HG03039 (cell line): ENCODE measurements at regions not wholly inside any gene's neighbourhood (a gene's known extent, or its start where the extent isn't known, plus 50 kb on each side); places are given as distances from the start of the nearest gene placed in this dataset.

Experiments used
- ATAC-seq: cut with Tn5 transposase; IDR thresholded peaks from one replicate; pipeline ENCODE4 v1.9.1; 2021; ENCODE audit warnings: mild to moderate bottlenecking, moderate library complexity; ENCODE audit not compliant: unreplicated experiment

GRCh38 chr13:109533350-109533749, 253.0 kb downstream of the IRS2 start:
- ATAC-seq = no peak

GRCh38 chr13:109529964-109530363, 256.4 kb downstream of the IRS2 start:
- no peak for ATAC-seq

DNA sequence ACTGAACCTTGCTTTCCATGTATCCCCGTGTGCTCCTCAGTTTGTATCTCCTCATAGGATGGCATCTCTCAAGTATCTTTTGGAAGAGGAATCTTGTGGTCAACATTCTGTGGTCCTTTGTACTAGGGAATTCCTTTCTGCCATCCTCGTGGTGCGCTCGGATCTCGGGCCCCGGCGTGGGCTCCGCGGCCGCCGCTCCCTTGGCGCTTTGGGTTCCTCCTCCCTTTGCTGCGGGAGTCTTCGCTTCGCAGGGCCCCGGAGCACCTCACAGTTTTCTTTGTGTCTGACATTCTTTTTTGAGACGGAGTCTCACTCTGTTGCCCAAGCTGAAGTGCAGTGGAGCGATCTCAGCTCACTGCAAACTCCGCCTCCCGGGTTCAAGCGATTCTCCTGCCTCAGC, 264.7 kb downstream of the IRS2 start:
- ATAC-seq = no peak

DNA sequence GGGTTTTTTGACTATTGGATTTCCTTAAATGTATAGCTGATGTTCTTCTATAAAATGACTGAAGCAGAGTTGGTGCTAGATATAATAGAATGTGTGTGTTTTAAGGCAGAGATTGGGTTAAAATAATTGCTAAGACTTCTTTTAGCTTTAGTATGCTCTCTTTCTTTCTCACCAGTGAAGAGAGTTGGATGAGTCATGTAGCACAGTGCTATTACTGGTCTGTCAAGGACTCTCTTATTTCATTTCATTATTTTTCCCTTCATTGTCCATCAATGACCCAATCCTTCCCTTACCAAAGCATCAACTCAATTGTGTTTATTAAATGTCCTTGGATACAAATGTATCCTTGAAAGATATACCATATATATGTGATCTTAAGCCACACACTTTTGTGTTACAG, 268.9 kb downstream of the IRS2 start:
- no peak for ATAC-seq

DNA sequence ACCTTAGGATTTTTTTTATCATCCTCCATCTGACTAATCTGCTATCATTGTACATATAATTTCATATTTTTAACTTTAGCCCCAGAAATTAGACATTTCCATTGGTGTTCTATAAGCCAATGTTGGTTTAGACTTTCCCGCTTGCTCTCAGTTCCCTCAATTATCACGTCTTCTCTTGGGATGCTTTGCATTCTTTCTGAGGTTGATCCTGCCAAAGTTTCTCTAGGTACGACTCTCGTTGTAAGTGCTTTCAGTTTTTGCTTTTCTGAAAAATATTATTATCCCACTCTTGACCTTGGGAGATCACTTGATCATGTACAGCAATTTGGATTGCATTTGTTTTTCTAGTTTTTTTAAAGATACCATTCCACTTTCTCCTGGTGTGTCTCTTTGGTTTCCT, 270.2 kb downstream of the IRS2 start:
- no peak for ATAC-seq

- no peak for ATAC-seq
These were observed 276.4 kb downstream of the IRS2 start for GRCh38 chr13:109510013-109510412.

DNA sequence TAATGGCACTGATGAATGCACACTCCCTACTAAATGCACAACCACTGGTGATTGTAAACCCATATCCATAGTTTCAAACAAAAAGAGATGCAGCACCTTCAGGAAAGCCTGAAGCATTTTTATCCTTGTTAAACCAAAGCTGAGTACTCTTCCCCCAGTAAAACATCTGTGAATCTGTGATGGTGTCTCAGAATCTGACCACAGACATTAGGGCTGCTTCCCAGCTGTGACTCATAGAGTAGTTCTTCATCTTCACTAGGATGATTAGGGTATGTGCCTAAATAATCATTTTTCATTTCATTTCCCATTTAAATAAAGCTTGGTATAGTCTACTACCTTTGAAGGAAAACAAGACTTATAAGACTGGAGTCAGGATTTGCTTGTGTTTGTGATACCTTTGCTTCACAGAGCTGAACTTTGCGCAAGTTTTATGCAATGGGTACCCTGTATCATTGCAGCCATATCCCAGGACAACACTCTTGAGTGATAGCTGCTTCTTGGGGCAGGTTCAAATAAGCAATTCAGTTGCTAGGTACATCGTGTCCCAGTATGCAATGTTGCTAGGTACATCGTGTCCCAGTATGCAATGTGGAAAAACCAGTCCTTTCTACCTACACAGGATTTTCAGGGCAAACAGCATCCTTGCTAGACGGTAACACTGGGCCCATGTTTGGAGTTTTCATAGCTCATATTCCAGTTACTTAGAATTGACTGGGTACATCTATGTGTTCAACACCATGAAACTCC, 277.1 kb downstream of the IRS2 start:
- ATAC-seq = no peak

GRCh38 chr13:109500146-109500773, 286.1 kb downstream of the IRS2 start:
- no peak for ATAC-seq

- no peak for ATAC-seq
These were observed 288.5 kb downstream of the IRS2 start for GRCh38 chr13:109497917-109498316.

DNA sequence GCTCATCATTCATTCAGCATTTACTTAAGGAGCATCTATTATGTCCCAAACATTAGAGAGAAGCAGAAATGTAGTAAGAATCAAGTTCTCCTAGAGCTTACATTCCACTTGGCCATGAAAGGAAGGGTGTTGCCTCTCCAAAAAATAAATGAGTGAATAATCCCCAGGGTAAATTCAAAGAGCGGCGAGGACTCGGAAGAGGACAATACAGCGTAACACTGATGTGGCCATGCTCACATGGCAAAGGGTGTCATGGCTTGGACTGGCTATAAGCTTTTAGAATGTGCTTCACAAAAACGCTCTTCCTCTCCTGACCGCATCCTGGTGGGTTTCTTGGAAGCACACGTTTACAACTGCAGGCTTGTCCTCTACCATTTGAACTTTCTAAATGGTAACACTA, 290.2 kb downstream of the IRS2 start:
- ATAC-seq = no peak

GRCh38 chr13:109494925-109495369, 291.4 kb downstream of the IRS2 start:
- ATAC-seq = no peak

GRCh38 chr13:109485136-109485794, 301.1 kb downstream of the IRS2 start:
- ATAC-seq = no peak

DNA sequence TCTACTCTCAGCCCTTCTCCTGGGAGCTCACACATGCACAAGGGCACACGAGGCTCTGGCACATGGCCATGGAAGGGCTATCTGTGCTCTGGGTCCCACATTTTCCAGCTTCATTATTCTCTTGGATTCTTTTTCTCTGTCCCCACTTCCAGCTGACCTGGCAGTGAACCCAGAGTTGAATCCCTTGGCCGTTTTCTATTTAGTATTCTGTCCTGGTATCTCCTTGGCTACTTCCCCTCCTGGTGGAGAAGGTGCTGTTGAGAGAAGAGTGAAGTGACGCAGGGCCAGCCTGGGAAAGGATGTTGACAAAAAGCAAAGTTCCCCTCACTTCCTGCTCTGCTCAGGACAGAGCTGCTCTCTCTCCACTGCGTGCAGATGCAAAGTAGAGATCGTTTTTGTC, 303.1 kb downstream of the IRS2 start:
- no peak for ATAC-seq

DNA sequence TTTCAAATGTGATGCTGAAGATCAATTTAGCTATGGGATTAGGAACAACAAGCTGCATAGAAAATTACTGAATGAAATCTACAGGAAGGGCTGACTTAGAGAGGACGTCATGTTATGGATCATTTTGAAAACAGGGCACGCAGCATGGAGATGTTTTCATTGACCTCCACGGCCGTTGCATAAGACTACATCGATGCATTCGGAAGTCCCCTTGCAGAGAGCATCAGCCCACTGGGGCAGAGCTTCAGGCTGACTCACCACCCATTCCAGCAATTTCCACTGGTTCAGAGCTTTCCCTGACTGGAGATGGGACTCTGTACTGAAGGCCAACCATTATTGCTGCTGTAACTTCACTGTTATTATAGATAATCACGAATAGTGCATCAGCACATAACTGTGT, 305.3 kb downstream of the IRS2 start:
- ATAC-seq = no peak

DNA sequence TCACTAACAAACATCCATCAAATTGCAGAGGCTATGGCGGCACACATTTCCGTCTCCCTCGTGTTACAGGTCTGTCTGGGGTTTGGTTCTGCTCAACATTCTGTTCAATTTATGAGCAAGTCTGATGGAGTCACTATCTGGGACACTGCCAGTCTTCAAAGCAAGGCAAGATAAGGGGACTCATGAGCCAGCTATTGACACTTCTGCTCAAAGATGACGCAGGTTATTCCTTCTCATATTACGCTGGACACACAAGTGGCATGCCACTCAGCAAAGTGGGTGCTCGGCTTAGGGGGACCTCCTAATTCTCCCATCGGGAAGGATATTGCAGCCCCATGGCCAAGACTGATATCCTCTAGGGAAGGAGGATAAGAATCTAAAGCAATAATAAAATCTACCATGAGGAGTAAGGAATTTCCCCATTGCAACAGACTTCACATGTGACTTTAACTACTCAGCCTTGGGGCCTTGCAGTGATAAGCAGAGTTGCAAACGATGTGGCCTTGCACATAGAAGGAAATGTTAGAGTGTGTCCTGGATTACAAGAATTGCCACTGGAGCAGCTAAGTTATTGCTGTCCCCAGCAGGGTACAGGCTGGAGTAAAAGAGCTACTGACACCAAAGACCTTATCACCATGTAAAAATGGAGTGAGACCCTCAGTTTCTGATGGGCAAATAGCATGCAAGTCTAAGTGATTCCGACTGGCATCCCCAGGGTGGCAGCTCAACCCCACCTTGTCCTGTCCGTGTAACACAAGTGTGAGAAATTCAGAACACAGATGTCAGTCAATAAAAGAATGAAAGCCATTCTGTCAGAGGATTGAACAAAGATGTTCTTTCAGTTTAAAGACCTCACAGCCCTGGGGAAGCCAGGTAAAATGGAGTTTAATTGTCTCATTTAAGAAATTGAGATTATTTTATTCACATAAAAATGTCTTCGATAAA, 306.1 kb downstream of the IRS2 start:
- no peak for ATAC-seq

GRCh38 chr13:109479534-109479933, 306.8 kb downstream of the IRS2 start:
- ATAC-seq = no peak

DNA sequence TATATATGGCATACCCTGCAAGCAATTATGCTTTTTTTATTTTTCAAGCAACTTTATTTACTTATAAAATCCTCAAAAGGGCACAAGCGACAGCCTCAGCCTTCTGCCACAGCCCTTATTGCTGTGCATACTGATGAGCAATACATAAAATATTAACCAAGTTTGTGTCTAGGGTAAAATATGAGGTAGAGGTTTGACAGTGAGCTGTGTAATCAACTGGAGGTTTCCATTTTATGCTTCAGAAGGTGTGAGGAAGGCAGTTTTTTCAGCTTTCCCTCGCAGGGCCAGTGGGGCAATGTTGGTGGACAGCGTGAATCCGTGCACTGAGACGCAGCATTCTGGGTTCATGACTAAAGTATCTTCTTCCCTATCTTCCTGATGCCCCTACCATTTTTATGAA, 310.4 kb downstream of the IRS2 start:
- no peak for ATAC-seq

- ATAC-seq = no peak
These were observed 318.3 kb downstream of the IRS2 start for GRCh38 chr13:109468123-109468522.

DNA sequence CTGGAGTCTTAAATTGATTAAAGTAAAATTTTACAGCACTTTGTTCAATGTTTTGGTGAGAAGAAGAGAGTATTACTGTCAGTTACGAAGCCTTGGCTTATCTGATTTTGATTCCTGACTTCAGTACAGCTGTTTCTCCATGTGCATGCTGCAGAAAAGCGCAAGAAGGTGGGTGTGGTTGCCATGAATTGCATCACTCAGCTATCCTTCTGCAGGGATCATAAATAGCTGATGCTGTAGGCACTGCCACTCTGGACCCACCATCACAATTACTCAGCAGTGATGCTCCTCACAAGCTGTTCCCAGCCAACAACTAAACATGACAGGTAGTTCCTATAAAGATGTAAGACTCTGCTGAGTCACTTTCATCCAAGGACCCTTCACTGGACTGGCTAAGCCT, 321.2 kb downstream of the IRS2 start:
- ATAC-seq = no peak

DNA sequence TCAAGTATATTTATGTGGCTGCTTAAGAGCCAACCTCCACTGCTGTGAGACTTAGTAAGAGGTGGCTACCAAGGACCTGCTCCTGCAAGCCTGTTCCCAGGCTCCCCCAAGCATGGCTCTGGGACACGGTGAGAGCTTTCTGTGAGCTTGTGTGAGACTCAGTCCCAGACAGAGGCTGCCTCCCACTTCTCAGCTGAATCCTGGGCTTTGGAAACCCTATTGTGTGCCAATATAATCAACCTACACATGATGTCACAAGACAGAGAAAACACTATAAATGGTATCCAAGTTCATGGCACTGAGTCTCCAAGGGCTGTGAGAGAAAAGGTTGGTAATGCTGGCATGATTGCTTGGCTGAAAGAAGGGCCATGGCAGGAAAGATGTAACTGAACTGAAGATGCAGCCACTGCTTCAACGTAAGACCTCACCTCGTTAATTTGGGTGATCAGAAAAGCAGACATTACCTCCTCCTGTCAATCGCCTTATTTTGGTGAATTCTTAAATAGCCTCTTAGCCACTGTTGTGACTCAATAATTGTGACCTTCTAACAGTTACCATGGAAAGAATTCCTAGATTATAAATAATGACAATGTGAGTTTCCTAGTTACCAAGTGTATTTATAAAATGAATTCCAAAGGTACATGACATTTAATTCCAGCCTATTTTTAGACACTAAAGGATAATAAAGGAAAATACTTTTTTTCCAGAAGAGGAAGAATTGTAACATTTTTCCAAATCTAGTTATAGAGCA, 332.0 kb downstream of the IRS2 start:
- no peak for ATAC-seq
